Uterus (tissue), 2 donors: ENCODE measurements at regions not wholly inside any gene's neighbourhood (a gene's known extent, or its start where the extent isn't known, plus 50 kb on each side); places are given as distances from the start of the nearest gene placed in this dataset.

ENCODE experiments used
- POLR2A ChIP-seq, 2 donors: fragments of 450-650 bp; IDR thresholded peaks; one replicate each; pipeline ENCODE4 v1.6.1; 2016; ENCODE audit warnings: antibody characterized with exemption in 2 of 2, mild to moderate bottlenecking in 1 of 2, moderate library complexity in 1 of 2
- TF ChIP-seq, protein P1 (sequence below), 4 experiments: fragments of 200-600 bp in 2 of 4; fragments of 450-650 bp in 2 of 4; sonication (generic) in 2 of 4; IDR thresholded peaks; one replicate each; pipeline ENCODE4 v1.5.1; 2016 to 2019; ENCODE audit warnings: antibody characterized with exemption in 4 of 4, mild to moderate bottlenecking in 2 of 4, moderate library complexity in 1 of 4

DNA sequence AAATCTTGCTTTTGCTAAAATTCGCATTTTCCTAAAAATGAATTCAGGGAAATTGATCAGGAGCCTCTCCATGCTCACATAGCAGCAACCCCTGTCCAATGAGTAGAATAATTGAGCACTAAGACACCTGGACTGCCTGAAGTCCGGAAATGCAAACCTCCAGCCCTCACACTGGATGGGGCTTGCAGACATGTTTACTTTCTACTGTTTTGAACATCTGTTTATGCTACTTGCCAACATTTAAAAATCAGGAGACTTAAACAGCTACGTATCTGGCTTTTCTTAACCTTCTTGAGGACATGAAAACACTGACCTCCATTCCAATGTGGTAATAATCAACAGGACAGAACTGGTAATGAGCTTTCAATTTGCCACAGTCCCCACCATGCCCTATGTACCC is 184.4 kb downstream of the SHOX2 start:
- no peak for TF ChIP-seq POLR2A (IDR thresholded peaks at IDR 0.05)
- TF ChIP-seq, protein P1, sequence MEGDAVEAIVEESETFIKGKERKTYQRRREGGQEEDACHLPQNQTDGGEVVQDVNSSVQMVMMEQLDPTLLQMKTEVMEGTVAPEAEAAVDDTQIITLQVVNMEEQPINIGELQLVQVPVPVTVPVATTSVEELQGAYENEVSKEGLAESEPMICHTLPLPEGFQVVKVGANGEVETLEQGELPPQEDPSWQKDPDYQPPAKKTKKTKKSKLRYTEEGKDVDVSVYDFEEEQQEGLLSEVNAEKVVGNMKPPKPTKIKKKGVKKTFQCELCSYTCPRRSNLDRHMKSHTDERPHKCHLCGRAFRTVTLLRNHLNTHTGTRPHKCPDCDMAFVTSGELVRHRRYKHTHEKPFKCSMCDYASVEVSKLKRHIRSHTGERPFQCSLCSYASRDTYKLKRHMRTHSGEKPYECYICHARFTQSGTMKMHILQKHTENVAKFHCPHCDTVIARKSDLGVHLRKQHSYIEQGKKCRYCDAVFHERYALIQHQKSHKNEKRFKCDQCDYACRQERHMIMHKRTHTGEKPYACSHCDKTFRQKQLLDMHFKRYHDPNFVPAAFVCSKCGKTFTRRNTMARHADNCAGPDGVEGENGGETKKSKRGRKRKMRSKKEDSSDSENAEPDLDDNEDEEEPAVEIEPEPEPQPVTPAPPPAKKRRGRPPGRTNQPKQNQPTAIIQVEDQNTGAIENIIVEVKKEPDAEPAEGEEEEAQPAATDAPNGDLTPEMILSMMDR (IDR thresholded peaks at IDR 0.05) = no peak
